GM21447 (cell line): ENCODE measurements at regions not wholly inside any gene's neighbourhood (a gene's known extent, or its start where the extent isn't known, plus 50 kb on each side); places are given as distances from the start of the nearest gene placed in this dataset.

Experiments
- ATAC-seq: cut with Tn5 transposase; IDR thresholded peaks from one replicate; pipeline ENCODE4 v1.9.1; 2021; ENCODE audit not compliant: unreplicated experiment

- no peak for ATAC-seq
Measured at GRCh38 chr11:81071606-81072005, 1630.8 kb upstream of the TENM4 start.

- no peak for ATAC-seq
Measured at GRCh38 chr11:81070948-81071347, 1630.1 kb upstream of the TENM4 start.

GRCh38 chr11:81059356-81059755 lies 1618.5 kb upstream of the TENM4 start:
- no peak for ATAC-seq

GRCh38 chr11:81052344-81053158 lies 1611.7 kb upstream of the TENM4 start:
- no peak for ATAC-seq

GRCh38 chr11:81039916-81040524 lies 1599.2 kb upstream of the TENM4 start:
- no peak for ATAC-seq

GRCh38 chr11:81036168-81036870 lies 1595.5 kb upstream of the TENM4 start:
- ATAC-seq, result no peak

GRCh38 chr11:81033779-81034540 lies 1593.1 kb upstream of the TENM4 start:
- no peak for ATAC-seq

- no peak for ATAC-seq
Measured at GRCh38 chr11:81032906-81033305, 1592.1 kb upstream of the TENM4 start.

- no peak for ATAC-seq
Measured at GRCh38 chr11:81030186-81030585, 1589.4 kb upstream of the TENM4 start.

GRCh38 chr11:81026032-81026431 lies 1585.2 kb upstream of the TENM4 start:
- no peak for ATAC-seq

- no peak for ATAC-seq
Measured at GRCh38 chr11:81022057-81022456, 1581.2 kb upstream of the TENM4 start.

- no peak for ATAC-seq
Measured at GRCh38 chr11:81010631-81011030, 1569.8 kb upstream of the TENM4 start.

- no peak for ATAC-seq
Measured at GRCh38 chr11:81007046-81007445, 1566.2 kb upstream of the TENM4 start.

GRCh38 chr11:81005595-81005994 lies 1564.8 kb upstream of the TENM4 start:
- no peak for ATAC-seq

- no peak for ATAC-seq
Measured at GRCh38 chr11:81004576-81004975, 1563.7 kb upstream of the TENM4 start.

GRCh38 chr11:81002374-81002773 lies 1561.5 kb upstream of the TENM4 start:
- no peak for ATAC-seq

- ATAC-seq, result no peak
Measured at GRCh38 chr11:81000735-81001134, 1559.9 kb upstream of the TENM4 start.

GRCh38 chr11:81000334-81000733 lies 1559.5 kb upstream of the TENM4 start:
- no peak for ATAC-seq

GRCh38 chr11:80995523-80995922 lies 1554.7 kb upstream of the TENM4 start:
- ATAC-seq, result no peak

GRCh38 chr11:80993536-80993935 lies 1552.7 kb upstream of the TENM4 start:
- no peak for ATAC-seq

GRCh38 chr11:80990885-80991284 lies 1550.1 kb upstream of the TENM4 start:
- ATAC-seq, result no peak
